ENCODE measurements at regions not wholly inside any gene's neighbourhood (a gene's known extent, or its start where the extent isn't known, plus 50 kb on each side); places are given as distances from the start of the nearest gene placed in this dataset.
"Not testable (repeated sequence)": the region's sequence is repeated elsewhere in the genome, so short reads cannot be mapped to it uniquely, and the experiment has no call there.

- Mint-ChIP-seq H3K27ac (no peak overlapping the region), H3K36me3 (no peaks in the 10 kb centered on the region), H3K27me3 (peaks cover 1 to 9% of the 10 kb centered on the region in 2 donors), H3K4me3 (no peak overlapping the region), H3K4me1 (no peaks in the 10 kb centered on the region), H3K9me3 (peaks cover 0 to under 1% (median 0%) of the 10 kb centered on the region in 3 donors)
- CTCF ChIA-PET: interaction anchor here in 1 of 2 donors (0.7 kb wide), 2 partner anchors 685 to 801 kb away, joined by 3 read pairs; no protein-coding TSS in a partner anchor
- no peaks in the 10 kb centered on the region for H3K9me3 ChIP-seq
- DNase-seq (no peak), ATAC-seq (replicated peaks in 1 of 4) (no peak)
- H3K27ac ChIP-seq (ENCODE audit: low read length): no peak overlapping the region
- 71% methylated on average over 7 of the region's 9 CpGs for WGBS (ENCODE audit: insufficient coverage)
- H3K4me3 ChIP-seq (ENCODE audit: control insufficient read depth in 1 of 2, extremely low read depth in 1 of 2, low read length in 1 of 2): no peak overlapping the region
- POLR2A ChIA-PET: no interaction called here
- H3K36me3 ChIP-seq (ENCODE audit: control insufficient read depth in 2 of 2, extremely low read depth in 1 of 2, insufficient read depth in 1 of 2, low read length in 1 of 2): no peaks in the 10 kb centered on the region
- no peaks in the 10 kb centered on the region for H3K4me1 ChIP-seq (ENCODE audit: control insufficient read depth in 1 of 2, extremely low read depth in 1 of 2, insufficient read depth in 2 of 2, low read length in 2 of 2)
- no peaks in the 10 kb centered on the region for H3K27me3 ChIP-seq (replicated peaks in 1 of 2; ENCODE audit: control insufficient read depth in 2 of 2, extremely low read depth in 1 of 2, insufficient read depth in 2 of 2, low read length in 1 of 2)
These were observed 235.7 kb downstream of the SATB1 start for GRCh38 chr3:18189282-18190050.

GRCh38 chr3:18188491-18188890, 236.6 kb downstream of the SATB1 start:
- Histone ChIP-seq H3K27me3 (replicated peaks in 1 of 2; ENCODE audit: control insufficient read depth in 2 of 2, extremely low read depth in 1 of 2, insufficient read depth in 2 of 2, low read length in 1 of 2) (no peaks in the 10 kb centered on the region), H3K4me1 (ENCODE audit: control insufficient read depth in 1 of 2, extremely low read depth in 1 of 2, insufficient read depth in 2 of 2, low read length in 2 of 2) (no peaks in the 10 kb centered on the region), H3K36me3 (ENCODE audit: control insufficient read depth in 2 of 2, extremely low read depth in 1 of 2, insufficient read depth in 1 of 2, low read length in 1 of 2) (no peaks in the 10 kb centered on the region), H3K27ac (ENCODE audit: low read length) (no peak overlapping the region), H3K4me3 (ENCODE audit: control insufficient read depth in 1 of 2, extremely low read depth in 1 of 2, low read length in 1 of 2) (no peak overlapping the region), H3K9me3 (no peaks in the 10 kb centered on the region)
- ChIA-PET POLR2A (no interaction called here), CTCF (interaction anchor here in 1 of 2 donors (0.7 kb wide), 1 partner anchor 802 kb away, joined by 3 read pairs; no protein-coding TSS in a partner anchor)
- Mint-ChIP-seq H3K4me1 (no peaks in the 10 kb centered on the region), H3K27me3 (peaks cover 4 to 12% of the 10 kb centered on the region in 2 donors), H3K4me3 (no peak overlapping the region), H3K9me3 (no peaks in the 10 kb centered on the region), H3K36me3 (no peaks in the 10 kb centered on the region), H3K27ac (no peak overlapping the region)
- ATAC-seq (replicated peaks in 1 of 4): no peak
- DNase-seq: no peak
- 84% methylated on average over 2 of the region's 3 CpGs for WGBS (ENCODE audit: insufficient coverage)

- no peaks in the 10 kb centered on the region for H3K36me3 Mint-ChIP-seq
- H3K4me3 Mint-ChIP-seq: no peak overlapping the region
- no peaks in the 10 kb centered on the region for H3K9me3 Mint-ChIP-seq
- peaks cover 0 to 2% of the 10 kb centered on the region in 2 experiments for H3K27me3 ChIP-seq (replicated peaks in 1 of 2; ENCODE audit: control insufficient read depth in 2 of 2, extremely low read depth in 1 of 2, insufficient read depth in 2 of 2, low read length in 1 of 2)
- no peaks in the 10 kb centered on the region for H3K36me3 ChIP-seq (ENCODE audit: control insufficient read depth in 2 of 2, extremely low read depth in 1 of 2, insufficient read depth in 1 of 2, low read length in 1 of 2)
- H3K27me3 Mint-ChIP-seq: peaks cover 6 to 13% of the 10 kb centered on the region in 2 donors
- ChIA-PET POLR2A (no interaction called here), CTCF (interaction anchor here in 1 of 2 donors (0.6 kb wide), 1 partner anchor 293 kb away, joined by 3 read pairs; no protein-coding TSS in a partner anchor)
- no peak for ATAC-seq (replicated peaks in 1 of 4)
- no peak overlapping the region for H3K4me3 ChIP-seq (ENCODE audit: control insufficient read depth in 1 of 2, extremely low read depth in 1 of 2, low read length in 1 of 2)
- H3K27ac ChIP-seq (ENCODE audit: low read length): no peak overlapping the region
- H3K9me3 ChIP-seq: no peaks in the 10 kb centered on the region
- DNase-seq: no peak
- H3K4me1 ChIP-seq (ENCODE audit: control insufficient read depth in 1 of 2, extremely low read depth in 1 of 2, insufficient read depth in 2 of 2, low read length in 2 of 2): no peaks in the 10 kb centered on the region
- no peaks in the 10 kb centered on the region for H3K4me1 Mint-ChIP-seq
- no CpG with 5 or more reads among the region's 1 CpG for WGBS (ENCODE audit: insufficient coverage)
- H3K27ac Mint-ChIP-seq: no peak overlapping the region
These were observed 239.5 kb downstream of the SATB1 start for GRCh38 chr3:18185624-18186023.

- H3K4me3 Mint-ChIP-seq; DNase-seq; H3K27ac ChIP-seq (ENCODE audit: low read length); H3K27ac Mint-ChIP-seq; POLR2A ChIA-PET; H3K27me3 ChIP-seq (replicated peaks in 1 of 2; ENCODE audit: control insufficient read depth in 2 of 2, extremely low read depth in 1 of 2, insufficient read depth in 2 of 2, low read length in 1 of 2); H3K4me1 ChIP-seq (ENCODE audit: control insufficient read depth in 1 of 2, extremely low read depth in 1 of 2, insufficient read depth in 2 of 2, low read length in 2 of 2); CTCF ChIA-PET; H3K36me3 ChIP-seq (ENCODE audit: control insufficient read depth in 2 of 2, extremely low read depth in 1 of 2, insufficient read depth in 1 of 2, low read length in 1 of 2); H3K9me3 Mint-ChIP-seq; H3K27me3 Mint-ChIP-seq; H3K4me3 ChIP-seq (ENCODE audit: control insufficient read depth in 1 of 2, extremely low read depth in 1 of 2, low read length in 1 of 2); H3K9me3 ChIP-seq; ATAC-seq (replicated peaks in 1 of 4); H3K4me1 Mint-ChIP-seq; H3K36me3 Mint-ChIP-seq: not testable (repeated sequence)
- WGBS (ENCODE audit: insufficient coverage): no CpG with 5 or more reads among the region's 1 CpG
These were observed 242.2 kb downstream of the SATB1 start for GRCh38 chr3:18182923-18183322.

DNA sequence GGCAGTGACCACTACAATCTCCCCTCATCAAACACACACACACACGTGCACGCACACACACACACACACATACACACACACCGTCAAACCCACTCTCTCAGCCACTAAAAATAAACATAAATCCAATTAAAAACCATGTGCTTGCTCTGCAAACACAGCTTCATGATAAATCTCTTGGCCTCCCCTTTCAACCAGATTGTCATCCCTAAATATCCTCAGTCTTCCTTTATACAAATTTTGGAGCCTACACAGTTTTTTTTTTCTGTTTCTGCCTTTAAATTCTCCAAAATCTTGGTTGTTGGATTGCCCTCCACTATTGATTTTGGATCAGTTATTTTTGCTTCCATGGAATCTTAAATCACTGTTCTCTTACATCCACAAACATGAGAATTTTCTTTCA, 245.6 kb downstream of the SATB1 start:
- WGBS (ENCODE audit: insufficient coverage): 93% methylated on average over 3 of the region's 3 CpGs
- peaks cover 0 to 2% of the 10 kb centered on the region in 2 experiments for H3K27me3 ChIP-seq (replicated peaks in 1 of 2; ENCODE audit: control insufficient read depth in 2 of 2, extremely low read depth in 1 of 2, insufficient read depth in 2 of 2, low read length in 1 of 2)
- ATAC-seq (replicated peaks in 1 of 4) (no peak), DNase-seq (no peak)
- Mint-ChIP-seq H3K27ac (no peak overlapping the region), H3K4me3 (no peak overlapping the region), H3K9me3 (peaks cover 0 to 4% (median 0%) of the 10 kb centered on the region in 3 donors), H3K4me1 (no peaks in the 10 kb centered on the region), H3K27me3 (peaks cover 4 to 7% of the 10 kb centered on the region in 2 donors), H3K36me3 (no peaks in the 10 kb centered on the region)
- H3K4me1 ChIP-seq (ENCODE audit: control insufficient read depth in 1 of 2, extremely low read depth in 1 of 2, insufficient read depth in 2 of 2, low read length in 2 of 2): no peaks in the 10 kb centered on the region
- no peak overlapping the region for H3K27ac ChIP-seq (ENCODE audit: low read length)
- H3K36me3 ChIP-seq (ENCODE audit: control insufficient read depth in 2 of 2, extremely low read depth in 1 of 2, insufficient read depth in 1 of 2, low read length in 1 of 2): no peaks in the 10 kb centered on the region
- POLR2A ChIA-PET: no interaction called here
- CTCF ChIA-PET: interaction anchor here in 1 of 2 donors (0.6 kb wide), 1 partner anchor 635 kb away, joined by 7 read pairs; no protein-coding TSS in a partner anchor
- H3K4me3 ChIP-seq (ENCODE audit: control insufficient read depth in 1 of 2, extremely low read depth in 1 of 2, low read length in 1 of 2): no peak overlapping the region
- H3K9me3 ChIP-seq: no peaks in the 10 kb centered on the region

- ChIA-PET POLR2A (interaction anchor here in 1 of 2 donors (0.6 kb wide), 1 partner anchor 40 kb away, joined by 3 read pairs; no protein-coding TSS in a partner anchor), CTCF (no interaction called here)
- Histone ChIP-seq H3K4me1 (ENCODE audit: control insufficient read depth in 1 of 2, extremely low read depth in 1 of 2, insufficient read depth in 2 of 2, low read length in 2 of 2) (no peaks in the 10 kb centered on the region), H3K27ac (ENCODE audit: low read length) (no peak overlapping the region), H3K36me3 (ENCODE audit: control insufficient read depth in 2 of 2, extremely low read depth in 1 of 2, insufficient read depth in 1 of 2, low read length in 1 of 2) (no peaks in the 10 kb centered on the region), H3K27me3 (replicated peaks in 1 of 2; ENCODE audit: control insufficient read depth in 2 of 2, extremely low read depth in 1 of 2, insufficient read depth in 2 of 2, low read length in 1 of 2) (peaks cover 0 to 2% of the 10 kb centered on the region in 2 experiments), H3K9me3 (no peaks in the 10 kb centered on the region), H3K4me3 (ENCODE audit: control insufficient read depth in 1 of 2, extremely low read depth in 1 of 2, low read length in 1 of 2) (no peak overlapping the region)
- Mint-ChIP-seq H3K9me3 (peaks cover 0 to 4% (median 0%) of the 10 kb centered on the region in 3 donors), H3K36me3 (no peaks in the 10 kb centered on the region), H3K4me3 (no peak overlapping the region), H3K4me1 (no peaks in the 10 kb centered on the region), H3K27me3 (peaks cover 0 to 4% of the 10 kb centered on the region in 2 donors), H3K27ac (no peak overlapping the region)
- ATAC-seq (replicated peaks in 1 of 4): no peak
- 73% methylated on average over 2 of the region's 4 CpGs for WGBS (ENCODE audit: insufficient coverage)
- DNase-seq: no peak
These were observed 247.9 kb downstream of the SATB1 start for GRCh38 chr3:18177271-18177670.
